HEK293 (cell line): ENCODE measurements at regions not wholly inside any gene's neighbourhood (a gene's known extent, or its start where the extent isn't known, plus 50 kb on each side); places are given as distances from the start of the nearest gene placed in this dataset.

Experiments
- CTCF ChIA-PET: fragments of 350-600 bp; formaldehyde crosslinking; extraction: SDS; loops from one replicate; lab custom pipeline; 2021; ENCODE audit warnings: antibody characterized with exemption; lab: Yijun Ruan, JAX
- POLR2A ChIA-PET: fragments of 300-600 bp; formaldehyde crosslinking; extraction: SDS; loops from one replicate; lab custom pipeline; 2020; ENCODE audit warnings: antibody characterized with exemption, inconsistent platforms; lab: Yijun Ruan, JAX
- H3K27ac ChIP-seq: fragments of 200-500 bp; sonication (Bioruptor generic); 2 replicates; pipeline ENCODE4 v1.5.1; 2014; ENCODE audit warnings: low read depth, low read length, control low read depth, inconsistent platforms; ENCODE audit errors: extremely low read depth
- H3K36me3 ChIP-seq, 2 experiments: fragments of 200-500 bp in 1 of 2; sonication (Bioruptor generic) in 1 of 2; 1 replicate in 1 of 2; 2 replicates in 1 of 2; pipeline ENCODE4 v1.5.1; 2014 to 2017; ENCODE audit warnings: inconsistent platforms in 2 of 2, low read length in 2 of 2; ENCODE audit not compliant: control insufficient read depth in 2 of 2, insufficient read depth in 1 of 2
- H3K4me1 ChIP-seq: fragments of 200-500 bp; sonication (Bioruptor generic); 2 replicates; pipeline ENCODE4 v1.5.1; 2014; ENCODE audit warnings: mild to moderate bottlenecking, low read length, inconsistent platforms; ENCODE audit not compliant: control insufficient read depth, insufficient read depth
- H3K4me3 ChIP-seq: 2 replicates; pipeline ENCODE4 v1.5.1; 2011; ENCODE audit warnings: low read depth, mild to moderate bottlenecking, control low read depth, low read length, moderate library complexity
- H3K9me3 ChIP-seq: fragments of 200-500 bp; sonication (Bioruptor generic); 2 replicates; pipeline ENCODE4 v1.5.1; 2014; ENCODE audit warnings: low read depth, low read length, inconsistent platforms; ENCODE audit not compliant: control insufficient read depth, insufficient read depth
- KLF1 ChIP-seq: fragments of 450-650 bp; formaldehyde crosslinking; IDR thresholded peaks from 2 replicates; pipeline ENCODE4 v1.5.1; 2016; ENCODE audit warnings: missing biosample characterization, missing genetic modification characterization
- KLF8 ChIP-seq: fragments of 450-650 bp; formaldehyde crosslinking; IDR thresholded peaks from 2 replicates; pipeline ENCODE4 v1.5.1; 2016; ENCODE audit warnings: missing biosample characterization, missing genetic modification characterization
- OSR2 ChIP-seq: fragments of 450-650 bp; formaldehyde crosslinking; IDR thresholded peaks from 2 replicates; pipeline ENCODE4 v1.5.1; 2016; ENCODE audit warnings: missing biosample characterization, missing genetic modification characterization
- WT1 ChIP-seq: fragments of 450-650 bp; formaldehyde crosslinking; IDR thresholded peaks from 2 replicates; pipeline ENCODE4 v1.5.1; 2016; ENCODE audit warnings: missing biosample characterization, missing genetic modification characterization
- ZFP37 ChIP-seq: fragments of 450-650 bp; formaldehyde crosslinking; IDR thresholded peaks from 2 replicates; pipeline ENCODE4 v1.5.1; 2016; ENCODE audit warnings: missing biosample characterization, missing genetic modification characterization
- ZNF114 ChIP-seq: fragments of 450-650 bp; formaldehyde crosslinking; IDR thresholded peaks from 2 replicates; pipeline ENCODE4 v1.5.0; 2017; ENCODE audit warnings: missing biosample characterization, missing genetic modification characterization
- ZNF146 ChIP-seq: fragments of 450-650 bp; formaldehyde crosslinking; IDR thresholded peaks from 2 replicates; pipeline ENCODE4 v1.5.1; 2016; ENCODE audit warnings: missing biosample characterization, missing genetic modification characterization
- ZNF155 ChIP-seq: fragments of 450-650 bp; formaldehyde crosslinking; IDR thresholded peaks from 2 replicates; pipeline ENCODE4 v1.5.1; 2016; ENCODE audit warnings: missing biosample characterization, missing genetic modification characterization
- ZNF174 ChIP-seq: fragments of 450-650 bp; formaldehyde crosslinking; IDR thresholded peaks from 2 replicates; pipeline ENCODE4 v1.5.0; 2017; ENCODE audit warnings: missing biosample characterization, mild to moderate bottlenecking, missing genetic modification characterization
- ZNF311 ChIP-seq: fragments of 450-650 bp; formaldehyde crosslinking; IDR thresholded peaks from 2 replicates; pipeline ENCODE4 v1.5.1; 2017; ENCODE audit warnings: missing biosample characterization, missing genetic modification characterization, borderline replicate concordance
- ZNF335 ChIP-seq: fragments of 450-650 bp; formaldehyde crosslinking; conservative IDR thresholded peaks from 2 replicates; pipeline ENCODE4 v1.5.1; 2016; ENCODE audit warnings: missing biosample characterization, missing genetic modification characterization
- ZNF610 ChIP-seq: fragments of 450-650 bp; formaldehyde crosslinking; IDR thresholded peaks from 2 replicates; pipeline ENCODE4 v1.5.1; 2016; ENCODE audit warnings: missing biosample characterization, missing genetic modification characterization, borderline replicate concordance
- ZNF624 ChIP-seq: fragments of 450-650 bp; formaldehyde crosslinking; IDR thresholded peaks from 2 replicates; pipeline ENCODE4 v1.5.1; 2017; ENCODE audit warnings: missing biosample characterization, missing genetic modification characterization
- ZNF645 ChIP-seq: fragments of 450-650 bp; formaldehyde crosslinking; IDR thresholded peaks from 2 replicates; pipeline ENCODE4; 2016; ENCODE audit warnings: missing biosample characterization, missing genetic modification characterization
- ZNF658 ChIP-seq: fragments of 450-650 bp; formaldehyde crosslinking; IDR thresholded peaks from 2 replicates; pipeline ENCODE4; 2016; ENCODE audit warnings: missing biosample characterization, missing genetic modification characterization
- ZNF670 ChIP-seq: fragments of 450-650 bp; formaldehyde crosslinking; IDR thresholded peaks from 2 replicates; pipeline ENCODE4 v1.5.1; 2016; ENCODE audit warnings: missing biosample characterization, missing genetic modification characterization, low read depth
- ZNF776 ChIP-seq: fragments of 450-650 bp; formaldehyde crosslinking; IDR thresholded peaks from 2 replicates; pipeline ENCODE4 v1.5.0; 2017; ENCODE audit warnings: missing biosample characterization, missing genetic modification characterization, borderline replicate concordance
- ZSCAN16 ChIP-seq: fragments of 450-650 bp; formaldehyde crosslinking; IDR thresholded peaks from 2 replicates; pipeline ENCODE4 v1.5.1; 2016; ENCODE audit warnings: missing biosample characterization, missing genetic modification characterization
- ZSCAN30 ChIP-seq: fragments of 450-650 bp; IDR thresholded peaks from 2 replicates; pipeline ENCODE4 v1.5.1; 2018; ENCODE audit warnings: missing biosample characterization, mild to moderate bottlenecking, missing genetic modification characterization, moderate library complexity
- TF ChIP-seq, protein P1 (sequence below): fragments of 450-650 bp; formaldehyde crosslinking; IDR thresholded peaks from 2 replicates; pipeline ENCODE4 v1.5.1; 2016; ENCODE audit warnings: missing biosample characterization, missing genetic modification characterization
- TF ChIP-seq, protein P2 (sequence below): fragments of 450-650 bp; formaldehyde crosslinking; IDR thresholded peaks from 2 replicates; pipeline ENCODE4 v1.5.0; 2017; ENCODE audit warnings: missing biosample characterization, missing genetic modification characterization, borderline replicate concordance
- TF ChIP-seq, protein P3 (sequence below): fragments of 450-650 bp; formaldehyde crosslinking; IDR thresholded peaks from 2 replicates; pipeline ENCODE4 v1.5.1; 2016; ENCODE audit warnings: missing biosample characterization, missing genetic modification characterization
- TF ChIP-seq, protein P4 (sequence below): fragments of 450-650 bp; formaldehyde crosslinking; IDR thresholded peaks from 2 replicates; pipeline ENCODE4 v1.5.1; 2017; ENCODE audit warnings: missing biosample characterization, missing genetic modification characterization

DNA sequence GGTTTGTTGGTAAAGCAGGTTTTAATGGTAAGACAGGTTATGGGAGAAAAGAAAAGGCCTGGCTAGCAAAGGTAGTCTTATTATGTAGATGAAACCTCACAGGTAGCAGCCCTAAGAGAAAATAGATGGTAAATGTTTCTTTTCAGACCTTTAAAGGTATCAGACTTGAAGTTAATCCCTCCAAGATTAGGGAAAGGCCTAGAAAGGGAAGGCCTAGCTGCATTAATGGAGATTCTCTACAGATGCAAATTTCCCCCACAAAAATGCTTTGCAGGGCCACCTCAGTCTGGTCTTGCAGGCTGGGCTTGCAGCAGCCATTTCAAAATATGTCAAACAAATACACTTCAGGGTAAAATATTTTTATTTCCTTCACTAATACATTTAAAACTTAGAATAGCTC is 1410.6 kb downstream of the RPA4 start (continued):
- TF ChIP-seq ZNF146 (tag by site-specific recombination) (no peak), ZSCAN30 (tag by site-specific recombination) (no peak), ZNF311 (tag by site-specific recombination) (no peak), ZNF114 (tag by site-specific recombination) (no peak), ZFP37 (tag by site-specific recombination) (no peak), ZNF670 (tag by site-specific recombination) (no peak)
- TF ChIP-seq, protein P1, sequence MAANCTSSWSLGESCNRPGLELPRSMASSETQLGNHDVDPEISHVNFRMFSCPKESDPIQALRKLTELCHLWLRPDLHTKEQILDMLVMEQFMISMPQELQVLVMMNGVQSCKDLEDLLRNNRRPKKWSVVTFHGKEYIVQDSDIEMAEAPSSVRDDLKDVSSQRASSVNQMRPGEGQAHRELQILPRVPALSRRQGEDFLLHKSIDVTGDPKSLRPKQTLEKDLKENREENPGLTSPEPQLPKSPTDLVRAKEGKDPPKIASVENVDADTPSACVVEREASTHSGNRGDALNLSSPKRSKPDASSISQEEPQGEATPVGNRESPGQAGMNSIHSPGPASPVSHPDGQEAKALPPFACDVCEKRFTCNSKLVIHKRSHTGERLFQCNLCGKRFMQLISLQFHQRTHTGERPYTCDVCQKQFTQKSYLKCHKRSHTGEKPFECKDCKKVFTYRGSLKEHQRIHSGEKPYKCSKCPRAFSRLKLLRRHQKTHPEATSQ, result no peak

- ChIA-PET CTCF (interaction anchor here (1.6 kb wide), 1 partner anchor 11 kb away, joined by 3 read pairs; no protein-coding TSS in a partner anchor), POLR2A (no interaction called here)
- Histone ChIP-seq H3K4me1 (no peaks in the 10 kb centered on the region), H3K27ac (no peak overlapping the region), H3K36me3 (no peaks in the 10 kb centered on the region), H3K4me3 (no peak overlapping the region), H3K9me3 (no peaks in the 10 kb centered on the region; the same call in 1 of the 2 replicates)
- TF ChIP-seq WT1 (no peak), ZNF155 (tag by site-specific recombination) (no peak), OSR2 (tag by site-specific recombination) (no peak), ZNF776 (no peak)
Measured at GRCh38 chrX:98296129-98296528, 1412.4 kb downstream of the RPA4 start.

DNA sequence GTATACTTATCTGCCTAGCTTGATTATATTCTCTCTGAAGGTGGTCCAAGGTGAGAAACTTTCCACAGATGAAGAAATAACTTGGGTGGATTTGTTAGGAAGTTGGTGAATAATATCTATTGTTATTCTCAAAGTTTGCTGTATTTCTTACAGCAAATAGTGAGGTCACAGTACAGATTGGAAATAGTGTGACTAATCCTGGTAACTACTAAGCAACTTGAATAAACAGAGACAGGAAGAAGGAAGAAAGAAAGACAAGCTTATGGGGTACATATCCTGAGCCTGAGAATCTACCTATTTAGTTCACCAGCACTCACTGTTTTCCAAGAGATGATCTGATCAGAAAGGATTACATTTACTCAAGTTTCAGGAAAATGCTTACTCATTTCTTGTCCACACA is 1416.1 kb downstream of the RPA4 start:
- POLR2A ChIA-PET, result no interaction called here
- TF ChIP-seq ZNF658 (tag by site-specific recombination) (no peak), ZSCAN16 (no peak), ZNF610 (tag by site-specific recombination) (no peak), KLF1 (tag by site-specific recombination) (no peak), ZNF174 (tag by site-specific recombination) (no peak), ZNF335 (no peak), ZNF624 (no peak), KLF8 (tag by site-specific recombination) (no peak), ZNF645 (no peak)
- TF ChIP-seq, protein P2, sequence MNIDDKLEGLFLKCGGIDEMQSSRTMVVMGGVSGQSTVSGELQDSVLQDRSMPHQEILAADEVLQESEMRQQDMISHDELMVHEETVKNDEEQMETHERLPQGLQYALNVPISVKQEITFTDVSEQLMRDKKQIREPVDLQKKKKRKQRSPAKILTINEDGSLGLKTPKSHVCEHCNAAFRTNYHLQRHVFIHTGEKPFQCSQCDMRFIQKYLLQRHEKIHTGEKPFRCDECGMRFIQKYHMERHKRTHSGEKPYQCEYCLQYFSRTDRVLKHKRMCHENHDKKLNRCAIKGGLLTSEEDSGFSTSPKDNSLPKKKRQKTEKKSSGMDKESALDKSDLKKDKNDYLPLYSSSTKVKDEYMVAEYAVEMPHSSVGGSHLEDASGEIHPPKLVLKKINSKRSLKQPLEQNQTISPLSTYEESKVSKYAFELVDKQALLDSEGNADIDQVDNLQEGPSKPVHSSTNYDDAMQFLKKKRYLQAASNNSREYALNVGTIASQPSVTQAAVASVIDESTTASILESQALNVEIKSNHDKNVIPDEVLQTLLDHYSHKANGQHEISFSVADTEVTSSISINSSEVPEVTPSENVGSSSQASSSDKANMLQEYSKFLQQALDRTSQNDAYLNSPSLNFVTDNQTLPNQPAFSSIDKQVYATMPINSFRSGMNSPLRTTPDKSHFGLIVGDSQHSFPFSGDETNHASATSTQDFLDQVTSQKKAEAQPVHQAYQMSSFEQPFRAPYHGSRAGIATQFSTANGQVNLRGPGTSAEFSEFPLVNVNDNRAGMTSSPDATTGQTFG, result no peak
- TF ChIP-seq, protein P3, sequence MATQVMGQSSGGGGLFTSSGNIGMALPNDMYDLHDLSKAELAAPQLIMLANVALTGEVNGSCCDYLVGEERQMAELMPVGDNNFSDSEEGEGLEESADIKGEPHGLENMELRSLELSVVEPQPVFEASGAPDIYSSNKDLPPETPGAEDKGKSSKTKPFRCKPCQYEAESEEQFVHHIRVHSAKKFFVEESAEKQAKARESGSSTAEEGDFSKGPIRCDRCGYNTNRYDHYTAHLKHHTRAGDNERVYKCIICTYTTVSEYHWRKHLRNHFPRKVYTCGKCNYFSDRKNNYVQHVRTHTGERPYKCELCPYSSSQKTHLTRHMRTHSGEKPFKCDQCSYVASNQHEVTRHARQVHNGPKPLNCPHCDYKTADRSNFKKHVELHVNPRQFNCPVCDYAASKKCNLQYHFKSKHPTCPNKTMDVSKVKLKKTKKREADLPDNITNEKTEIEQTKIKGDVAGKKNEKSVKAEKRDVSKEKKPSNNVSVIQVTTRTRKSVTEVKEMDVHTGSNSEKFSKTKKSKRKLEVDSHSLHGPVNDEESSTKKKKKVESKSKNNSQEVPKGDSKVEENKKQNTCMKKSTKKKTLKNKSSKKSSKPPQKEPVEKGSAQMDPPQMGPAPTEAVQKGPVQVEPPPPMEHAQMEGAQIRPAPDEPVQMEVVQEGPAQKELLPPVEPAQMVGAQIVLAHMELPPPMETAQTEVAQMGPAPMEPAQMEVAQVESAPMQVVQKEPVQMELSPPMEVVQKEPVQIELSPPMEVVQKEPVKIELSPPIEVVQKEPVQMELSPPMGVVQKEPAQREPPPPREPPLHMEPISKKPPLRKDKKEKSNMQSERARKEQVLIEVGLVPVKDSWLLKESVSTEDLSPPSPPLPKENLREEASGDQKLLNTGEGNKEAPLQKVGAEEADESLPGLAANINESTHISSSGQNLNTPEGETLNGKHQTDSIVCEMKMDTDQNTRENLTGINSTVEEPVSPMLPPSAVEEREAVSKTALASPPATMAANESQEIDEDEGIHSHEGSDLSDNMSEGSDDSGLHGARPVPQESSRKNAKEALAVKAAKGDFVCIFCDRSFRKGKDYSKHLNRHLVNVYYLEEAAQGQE (tag by site-specific recombination), result no peak
- TF ChIP-seq, protein P4, sequence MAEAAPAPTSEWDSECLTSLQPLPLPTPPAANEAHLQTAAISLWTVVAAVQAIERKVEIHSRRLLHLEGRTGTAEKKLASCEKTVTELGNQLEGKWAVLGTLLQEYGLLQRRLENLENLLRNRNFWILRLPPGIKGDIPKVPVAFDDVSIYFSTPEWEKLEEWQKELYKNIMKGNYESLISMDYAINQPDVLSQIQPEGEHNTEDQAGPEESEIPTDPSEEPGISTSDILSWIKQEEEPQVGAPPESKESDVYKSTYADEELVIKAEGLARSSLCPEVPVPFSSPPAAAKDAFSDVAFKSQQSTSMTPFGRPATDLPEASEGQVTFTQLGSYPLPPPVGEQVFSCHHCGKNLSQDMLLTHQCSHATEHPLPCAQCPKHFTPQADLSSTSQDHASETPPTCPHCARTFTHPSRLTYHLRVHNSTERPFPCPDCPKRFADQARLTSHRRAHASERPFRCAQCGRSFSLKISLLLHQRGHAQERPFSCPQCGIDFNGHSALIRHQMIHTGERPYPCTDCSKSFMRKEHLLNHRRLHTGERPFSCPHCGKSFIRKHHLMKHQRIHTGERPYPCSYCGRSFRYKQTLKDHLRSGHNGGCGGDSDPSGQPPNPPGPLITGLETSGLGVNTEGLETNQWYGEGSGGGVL (tag by site-specific recombination), result no peak

More for the DNA sequence above, 1416.1 kb downstream of the RPA4 start:
- Histone ChIP-seq H3K4me3 (no peak overlapping the region), H3K9me3 (no peaks in the 10 kb centered on the region), H3K36me3 (no peaks in the 10 kb centered on the region), H3K27ac (no peak overlapping the region), H3K4me1 (no peaks in the 10 kb centered on the region)
- CTCF ChIA-PET, result no interaction called here
